ENCODE measurements at regions not wholly inside any gene's neighbourhood (a gene's known extent, or its start where the extent isn't known, plus 50 kb on each side); places are given as distances from the start of the nearest gene placed in this dataset.
"Not testable (repeated sequence)": the region's sequence is repeated elsewhere in the genome, so short reads cannot be mapped to it uniquely, and the experiment has no call there.

DNA sequence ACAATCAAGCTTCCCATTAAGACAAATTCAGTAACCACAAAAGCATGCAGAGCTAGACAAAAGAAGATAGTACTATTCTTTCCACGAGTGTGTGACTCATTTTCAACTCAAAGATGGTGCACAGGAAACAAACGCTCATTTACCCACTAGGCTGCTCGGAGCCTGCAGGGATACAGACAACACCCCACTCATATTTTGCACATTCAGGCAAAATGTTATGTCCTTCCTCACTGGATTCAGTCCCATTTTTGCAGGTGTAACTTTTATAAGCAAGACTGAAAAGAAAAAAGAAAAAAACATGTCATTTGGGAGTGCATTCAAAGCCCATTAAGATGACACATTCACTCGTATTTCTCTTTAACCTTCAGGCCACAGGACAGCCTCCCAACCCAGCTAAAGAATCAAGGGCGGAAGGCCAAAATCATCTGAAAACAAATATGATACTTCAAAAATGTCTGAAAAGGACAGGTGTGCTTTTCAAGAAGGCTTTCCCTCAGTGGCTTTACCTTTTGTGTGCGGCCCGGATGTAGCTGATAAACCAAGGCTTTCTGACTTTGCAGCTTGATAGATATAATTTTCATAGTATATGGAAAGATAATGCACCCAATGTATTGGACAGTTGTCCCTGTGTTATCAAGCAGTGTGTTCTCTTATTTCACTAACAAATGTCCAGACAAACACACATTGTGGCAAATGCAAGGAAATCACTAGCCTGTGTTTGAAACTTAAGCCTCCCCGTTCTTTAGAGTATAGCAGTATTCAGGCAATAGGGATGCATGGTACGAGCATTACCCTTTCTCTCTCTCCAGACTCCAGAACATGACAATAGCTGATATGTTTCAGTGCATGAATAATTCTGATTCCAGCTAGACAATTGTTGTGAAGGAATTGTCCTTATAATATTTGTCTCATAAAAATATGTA, 147.8 kb upstream of the KRR1 start:
- no peak overlapping the region for H3K27ac ChIP-seq
- no peak for ATAC-seq
- DNase-seq: no peak
- no peak overlapping the region for H3K4me3 ChIP-seq
- H3K27me3 ChIP-seq: no peaks in the 10 kb centered on the region
- no peaks in the 10 kb centered on the region for H3K9me3 ChIP-seq
- H3K36me3 ChIP-seq (replicated peaks in 1 of 2; ENCODE audit: insufficient read depth in 1 of 2, low read depth in 2 of 2): no peaks in the 10 kb centered on the region
- intact Hi-C loops (cut with DNase I): no loop called here
- H3K4me1 ChIP-seq: no peaks in the 10 kb centered on the region
- no peak for TF ChIP-seq POLR2A (IDR thresholded peaks at IDR 0.05)
- no peak for TF ChIP-seq CTCF (IDR thresholded peaks at IDR 0.05)
- 69 to 73% methylated on average over 9 of the region's 9 CpGs for WGBS, 2 donors

- ATAC-seq (no peak), DNase-seq (no peak)
- H3K9me3 ChIP-seq: no peaks in the 10 kb centered on the region
- no peak for TF ChIP-seq POLR2A (IDR thresholded peaks at IDR 0.05)
- TF ChIP-seq CTCF (IDR thresholded peaks at IDR 0.05): no peak
- no peak overlapping the region for H3K4me3 ChIP-seq
- no peak overlapping the region for H3K27ac ChIP-seq
- H3K27me3 ChIP-seq: no peaks in the 10 kb centered on the region
- intact Hi-C loops (cut with DNase I): no loop called here
- no peaks in the 10 kb centered on the region for H3K4me1 ChIP-seq
- H3K36me3 ChIP-seq (replicated peaks in 1 of 2; ENCODE audit: insufficient read depth in 1 of 2, low read depth in 2 of 2): no peaks in the 10 kb centered on the region
Observed at GRCh38 chr12:75658286-75658685, 146.9 kb upstream of the KRR1 start.

DNA sequence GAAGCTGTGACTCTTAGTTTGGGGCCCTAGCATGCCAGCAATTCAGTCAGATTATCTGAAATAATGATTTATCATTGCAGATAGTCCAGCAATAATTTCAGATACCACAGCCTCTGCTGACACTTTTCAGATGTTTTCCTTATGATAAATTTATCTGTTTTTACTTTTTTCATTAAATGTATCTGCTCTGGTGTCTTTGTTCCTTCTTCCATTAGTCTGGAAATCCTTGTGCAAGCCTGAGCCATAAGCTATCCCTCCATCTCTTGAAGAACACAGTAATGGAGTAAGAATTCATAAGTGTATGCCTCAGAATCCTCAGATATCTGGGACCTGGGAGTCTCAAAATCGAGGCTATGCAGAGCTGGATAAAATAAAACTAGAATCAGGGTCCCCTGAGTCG, 146.4 kb upstream of the KRR1 start:
- no peak overlapping the region for H3K27ac ChIP-seq
- intact Hi-C loops (cut with DNase I): no loop called here
- H3K27me3 ChIP-seq: no peaks in the 10 kb centered on the region
- H3K4me1 ChIP-seq: no peaks in the 10 kb centered on the region
- no peaks in the 10 kb centered on the region for H3K36me3 ChIP-seq (replicated peaks in 1 of 2; ENCODE audit: insufficient read depth in 1 of 2, low read depth in 2 of 2)
- ATAC-seq: no peak
- no peaks in the 10 kb centered on the region for H3K9me3 ChIP-seq
- 84 to 86% methylated on average over 2 of the region's 2 CpGs for WGBS, 2 donors
- no peak for DNase-seq
- TF ChIP-seq CTCF (IDR thresholded peaks at IDR 0.05) (no peak), POLR2A (IDR thresholded peaks at IDR 0.05) (no peak)
- H3K4me3 ChIP-seq: no peak overlapping the region

GRCh38 chr12:75657354-75657753, 145.9 kb upstream of the KRR1 start:
- H3K27me3 ChIP-seq; H3K4me1 ChIP-seq; H3K9me3 ChIP-seq; H3K36me3 ChIP-seq (replicated peaks in 1 of 2; ENCODE audit: insufficient read depth in 1 of 2, low read depth in 2 of 2); H3K27ac ChIP-seq; H3K4me3 ChIP-seq; ATAC-seq; intact Hi-C loops (cut with DNase I); DNase-seq: not testable (repeated sequence)
- 94 to 97% methylated on average over 6 of the region's 6 CpGs for WGBS, 2 donors

DNA sequence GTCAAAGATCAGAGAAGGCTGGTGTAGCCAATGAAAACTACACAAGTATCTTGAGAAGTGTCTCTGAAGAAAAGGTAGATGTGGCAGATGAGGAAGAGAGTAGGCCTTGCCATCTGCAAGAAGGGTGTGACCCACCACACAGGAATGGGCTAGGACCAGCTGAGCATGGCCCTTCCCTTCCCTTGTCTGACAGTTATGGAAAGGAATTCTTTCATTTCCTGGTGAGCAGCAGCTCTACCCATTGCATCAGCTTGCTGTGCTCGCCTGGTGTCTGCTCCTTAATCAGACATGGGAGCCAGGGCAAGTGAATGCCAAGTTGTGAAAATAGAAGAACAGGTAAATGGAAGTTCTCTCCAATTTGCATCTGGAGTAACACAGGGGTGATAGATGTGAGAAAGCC, 145.2 kb upstream of the KRR1 start:
- no peak for TF ChIP-seq POLR2A (IDR thresholded peaks at IDR 0.05)
- no peak for TF ChIP-seq CTCF (IDR thresholded peaks at IDR 0.05)
- intact Hi-C loops (cut with DNase I): no loop called here

More for the DNA sequence above, 145.2 kb upstream of the KRR1 start:
- Histone ChIP-seq H3K27ac (no peak overlapping the region), H3K4me3 (no peak overlapping the region), H3K4me1 (no peaks in the 10 kb centered on the region), H3K9me3 (no peaks in the 10 kb centered on the region), H3K27me3 (no peaks in the 10 kb centered on the region), H3K36me3 (replicated peaks in 1 of 2; ENCODE audit: insufficient read depth in 1 of 2, low read depth in 2 of 2) (no peaks in the 10 kb centered on the region)
- WGBS, 2 donors: 22 to 89% methylated on average over 1 of the region's 1 CpG
- ATAC-seq (no peak), DNase-seq (no peak)

Data from body of pancreas (tissue), 4 donors.